CD4-positive, alpha-beta memory T cell (primary cell): ENCODE measurements at regions not wholly inside any gene's neighbourhood (a gene's known extent, or its start where the extent isn't known, plus 50 kb on each side); places are given as distances from the start of the nearest gene placed in this dataset.

ENCODE experiments used
- CTCF ChIA-PET: fragments of 350-600 bp; sonication (Branson Sonifier 250); formaldehyde crosslinking; loops from one replicate; lab custom pipeline; 2021; ENCODE audit warnings: inconsistent platforms; ENCODE audit not compliant: partially characterized antibody; lab: Charles Lee
- POLR2A ChIA-PET: fragments of 350-600 bp; sonication (Branson Sonifier 250); formaldehyde crosslinking; loops from one replicate; lab custom pipeline; 2021; ENCODE audit not compliant: partially characterized antibody; lab: Charles Lee
- DNase-seq, 5 donors: peaks; one replicate each; pipeline versions ENCODE4 v3.0.0 to v3.0.0-alpha.2; 2020 to 2022; ENCODE audit warnings: mixed read lengths in 1 of 5
- H3K27ac ChIP-seq: one replicate; pipeline ENCODE4 v1.7.0; 2013; ENCODE audit warnings: low read depth, low read length
- H3K27me3 ChIP-seq: 2 replicates; pipeline ENCODE4 v1.7.0; 2013; ENCODE audit warnings: mild to moderate bottlenecking, low read length, moderate library complexity; ENCODE audit not compliant: insufficient read depth
- H3K36me3 ChIP-seq: 2 replicates; pipeline ENCODE4 v1.7.0; 2013; ENCODE audit warnings: mild to moderate bottlenecking, low read length, moderate library complexity; ENCODE audit not compliant: insufficient read depth
- H3K4me1 ChIP-seq: 2 replicates; pipeline ENCODE4 v1.7.0; 2013; ENCODE audit warnings: mild to moderate bottlenecking, low read length, moderate library complexity; ENCODE audit not compliant: insufficient read depth
- H3K4me3 ChIP-seq, 2 donors: one replicate each; pipeline ENCODE4 v1.7.0; 2013; ENCODE audit warnings: low read length in 2 of 2, mild to moderate bottlenecking in 1 of 2
- H3K9me3 ChIP-seq, 2 donors: one replicate each; pipeline ENCODE4 v1.7.0; 2013; ENCODE audit warnings: low read length in 2 of 2, control low read depth in 1 of 2; ENCODE audit not compliant: control insufficient read depth in 1 of 2
- H3K27ac Mint-ChIP-seq, 7 donors: one replicate each; pipeline ENCODE4 v1.8.0; 2020 to 2021; ENCODE audit warnings: mixed read lengths in 7 of 7, mild to moderate bottlenecking in 6 of 7, inconsistent platforms in 3 of 7, moderate library complexity in 3 of 7
- H3K27me3 Mint-ChIP-seq, 2 donors: one replicate each; pipeline ENCODE4 v1.8.0; 2020 to 2021; ENCODE audit warnings: mixed read lengths in 2 of 2
- H3K36me3 Mint-ChIP-seq, 2 donors: one replicate each; pipeline ENCODE4 v1.8.0; 2020 to 2021; ENCODE audit warnings: mixed read lengths in 2 of 2, inconsistent platforms in 1 of 2, mild to moderate bottlenecking in 1 of 2
- H3K4me1 Mint-ChIP-seq, 4 donors: one replicate each; pipeline ENCODE4 v1.8.0; 2020 to 2021; ENCODE audit warnings: mixed read lengths in 4 of 4, mild to moderate bottlenecking in 1 of 4
- H3K4me3 Mint-ChIP-seq, 8 donors: one replicate each; pipeline ENCODE4 v1.8.0; 2020 to 2021; ENCODE audit warnings: mixed read lengths in 8 of 8, mild to moderate bottlenecking in 7 of 8, moderate library complexity in 6 of 8, inconsistent platforms in 3 of 8
- H3K9me3 Mint-ChIP-seq, 8 donors: one replicate each; pipeline ENCODE4 v1.8.0; 2020 to 2021; ENCODE audit warnings: mixed read lengths in 8 of 8, mild to moderate bottlenecking in 5 of 8, inconsistent platforms in 3 of 8, moderate library complexity in 1 of 8
- intact Hi-C: fragments of 100-400 bp; cut with micrococcal nuclease; formaldehyde crosslinking; loops from one replicate; pipeline ENCODE4 v1.15.1; 2023

GRCh38 chr10:131431533-131431932 is 120.0 kb upstream of the TCERG1L start:
- Histone ChIP-seq H3K4me3 (no peak overlapping the region), H3K36me3 (no peaks in the 10 kb centered on the region), H3K4me1 (no peaks in the 10 kb centered on the region), H3K9me3 (no peaks in the 10 kb centered on the region), H3K27me3 (no peaks in the 10 kb centered on the region), H3K27ac (no peak overlapping the region)
- intact Hi-C loops: no loop called here
- H3K36me3 Mint-ChIP-seq: no peaks in the 10 kb centered on the region
- peaks cover 2% of the 10 kb centered on the region in 2 donors for H3K27me3 Mint-ChIP-seq
- POLR2A ChIA-PET: no interaction called here
- H3K9me3 Mint-ChIP-seq: peaks cover 0 to 3% (median 0%) of the 10 kb centered on the region in 8 donors
- no peak for DNase-seq
- no peak overlapping the region for H3K27ac Mint-ChIP-seq
- no peaks in the 10 kb centered on the region for H3K4me1 Mint-ChIP-seq
- no peak overlapping the region for H3K4me3 Mint-ChIP-seq
- CTCF ChIA-PET: no interaction called here

GRCh38 chr10:131431978-131432690 is 120.6 kb upstream of the TCERG1L start:
- Mint-ChIP-seq H3K27me3 (peaks cover 2% of the 10 kb centered on the region in 2 donors), H3K9me3 (peaks cover 0 to 3% (median 0%) of the 10 kb centered on the region in 8 donors), H3K4me1 (no peaks in the 10 kb centered on the region), H3K27ac (no peak overlapping the region), H3K4me3 (no peak overlapping the region), H3K36me3 (no peaks in the 10 kb centered on the region)
- Histone ChIP-seq H3K27ac (no peak overlapping the region), H3K4me3 (no peak overlapping the region), H3K27me3 (no peaks in the 10 kb centered on the region), H3K4me1 (no peaks in the 10 kb centered on the region), H3K36me3 (no peaks in the 10 kb centered on the region), H3K9me3 (no peaks in the 10 kb centered on the region)
- POLR2A ChIA-PET: no interaction called here
- intact Hi-C loops: no loop called here
- CTCF ChIA-PET: no interaction called here
- no peak for DNase-seq

- peaks cover under 1 to 2% of the 10 kb centered on the region in 2 donors for H3K27me3 Mint-ChIP-seq
- Histone ChIP-seq H3K27me3 (no peaks in the 10 kb centered on the region), H3K27ac (no peak overlapping the region), H3K9me3 (no peaks in the 10 kb centered on the region), H3K4me1 (no peaks in the 10 kb centered on the region), H3K4me3 (no peak overlapping the region), H3K36me3 (no peaks in the 10 kb centered on the region)
- ChIA-PET CTCF (no interaction called here), POLR2A (no interaction called here)
- DNase-seq: no peak
- H3K9me3 Mint-ChIP-seq: peaks cover 0 to 3% (median 0%) of the 10 kb centered on the region in 8 donors
- no peak overlapping the region for H3K4me3 Mint-ChIP-seq
- H3K27ac Mint-ChIP-seq: no peak overlapping the region
- intact Hi-C loops: no loop called here
- no peaks in the 10 kb centered on the region for H3K36me3 Mint-ChIP-seq
- H3K4me1 Mint-ChIP-seq: no peaks in the 10 kb centered on the region
These were observed 122.0 kb upstream of the TCERG1L start for GRCh38 chr10:131433568-131433967.

- no peaks in the 10 kb centered on the region for H3K27me3 ChIP-seq
- H3K4me3 ChIP-seq: no peak overlapping the region
- Mint-ChIP-seq H3K36me3 (no peaks in the 10 kb centered on the region), H3K4me1 (no peaks in the 10 kb centered on the region), H3K9me3 (peaks cover 0 to 3% (median 0%) of the 10 kb centered on the region in 8 donors), H3K4me3 (no peak overlapping the region), H3K27ac (no peak overlapping the region), H3K27me3 (peaks cover 2% of the 10 kb centered on the region in 2 donors)
- H3K4me1 ChIP-seq: no peaks in the 10 kb centered on the region
- DNase-seq: no peak
- H3K9me3 ChIP-seq: no peaks in the 10 kb centered on the region
- intact Hi-C loops: no loop called here
- ChIA-PET POLR2A (no interaction called here), CTCF (no interaction called here)
- H3K27ac ChIP-seq: no peak overlapping the region
- H3K36me3 ChIP-seq: no peaks in the 10 kb centered on the region
These were observed 123.7 kb upstream of the TCERG1L start for GRCh38 chr10:131435232-131435631.

- Histone ChIP-seq H3K27me3 (no peaks in the 10 kb centered on the region), H3K9me3 (no peaks in the 10 kb centered on the region), H3K27ac (no peak overlapping the region), H3K4me3 (no peak overlapping the region), H3K4me1 (no peaks in the 10 kb centered on the region), H3K36me3 (no peaks in the 10 kb centered on the region)
- H3K27ac Mint-ChIP-seq: no peak overlapping the region
- H3K4me1 Mint-ChIP-seq: no peaks in the 10 kb centered on the region
- DNase-seq: no peak
- no peak overlapping the region for H3K4me3 Mint-ChIP-seq
- H3K9me3 Mint-ChIP-seq: peaks cover 0 to under 1% (median 0%) of the 10 kb centered on the region in 8 donors
- POLR2A ChIA-PET: no interaction called here
- no peaks in the 10 kb centered on the region for H3K36me3 Mint-ChIP-seq
- H3K27me3 Mint-ChIP-seq: peaks cover 2 to 3% of the 10 kb centered on the region in 2 donors
- intact Hi-C loops: no loop called here
- CTCF ChIA-PET: no interaction called here
These were observed 124.4 kb upstream of the TCERG1L start for GRCh38 chr10:131435760-131436457.

- Mint-ChIP-seq H3K36me3 (no peaks in the 10 kb centered on the region), H3K27me3 (peaks cover 3% of the 10 kb centered on the region in 2 donors), H3K27ac (no peak overlapping the region), H3K9me3 (no peaks in the 10 kb centered on the region), H3K4me3 (no peak overlapping the region), H3K4me1 (no peaks in the 10 kb centered on the region)
- Histone ChIP-seq H3K36me3 (no peaks in the 10 kb centered on the region), H3K27me3 (no peaks in the 10 kb centered on the region), H3K27ac (no peak overlapping the region), H3K9me3 (no peaks in the 10 kb centered on the region), H3K4me1 (no peaks in the 10 kb centered on the region), H3K4me3 (no peak overlapping the region)
- POLR2A ChIA-PET: no interaction called here
- intact Hi-C loops: no loop called here
- DNase-seq: no peak
- CTCF ChIA-PET: no interaction called here
These were observed 124.9 kb upstream of the TCERG1L start for GRCh38 chr10:131436458-131436857.

- intact Hi-C loops: no loop called here
- Mint-ChIP-seq H3K4me3 (no peak overlapping the region), H3K9me3 (no peaks in the 10 kb centered on the region), H3K27me3 (peaks cover 3 to 7% of the 10 kb centered on the region in 2 donors), H3K27ac (no peak overlapping the region), H3K4me1 (peaks cover 0 to 2% (median 0%) of the 10 kb centered on the region in 4 donors), H3K36me3 (no peaks in the 10 kb centered on the region)
- no peaks in the 10 kb centered on the region for H3K4me1 ChIP-seq
- no peak overlapping the region for H3K27ac ChIP-seq
- no peaks in the 10 kb centered on the region for H3K27me3 ChIP-seq
- DNase-seq: no peak
- no peaks in the 10 kb centered on the region for H3K36me3 ChIP-seq
- H3K9me3 ChIP-seq: no peaks in the 10 kb centered on the region
- no peak overlapping the region for H3K4me3 ChIP-seq
- ChIA-PET POLR2A (no interaction called here), CTCF (no interaction called here)
These were observed 126.3 kb upstream of the TCERG1L start for GRCh38 chr10:131437556-131438475.
